Limb (tissue), 2 donors: ENCODE measurements at regions not wholly inside any gene's neighbourhood (a gene's known extent, or its start where the extent isn't known, plus 50 kb on each side); places are given as distances from the start of the nearest gene placed in this dataset.
"Not testable (repeated sequence)": the region's sequence is repeated elsewhere in the genome, so short reads cannot be mapped to it uniquely, and the experiment has no call there.

Experiments used
- DNase-seq, 2 donors: peaks; one replicate each; pipeline ENCODE4 v3.0.0-alpha.2; 2016; ENCODE audit errors: extremely low spot score in 2 of 2

GRCh38 chr3:150131663-150132062 is 161.0 kb upstream of the PFN2 start:
- DNase-seq, result no peak

DNA sequence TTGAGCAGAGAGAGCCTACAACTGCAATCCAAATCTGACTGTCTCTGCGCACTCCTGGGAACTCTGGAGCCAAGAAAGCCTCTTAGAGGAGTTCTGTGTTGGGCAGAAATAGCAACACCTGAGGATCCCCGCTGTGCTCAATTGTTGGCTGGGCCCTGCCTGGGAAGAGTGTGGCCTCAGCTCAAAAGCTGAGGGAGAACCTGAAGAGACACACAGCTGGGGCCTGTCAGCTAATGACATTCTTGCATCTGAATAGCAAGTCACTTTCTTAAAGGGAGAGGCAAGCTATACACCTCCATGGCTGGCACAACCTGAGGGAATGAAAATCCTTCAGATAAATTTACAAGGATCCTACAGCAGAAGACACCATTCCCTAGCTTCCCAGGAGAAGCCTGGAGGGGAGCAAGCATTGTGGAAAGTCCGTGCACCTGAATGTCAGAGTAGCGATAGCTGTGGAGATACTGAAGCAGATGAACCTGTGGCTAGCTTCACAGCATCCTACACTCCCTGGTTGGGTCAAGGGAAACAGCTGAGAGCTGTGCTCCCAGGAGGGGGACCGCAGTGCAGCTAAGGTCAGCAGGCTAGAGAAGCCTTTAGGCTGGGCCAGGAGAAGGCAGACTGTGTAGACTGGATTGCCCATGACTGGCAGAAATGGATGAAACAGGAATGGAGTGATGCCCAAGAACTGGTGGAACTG is 159.9 kb upstream of the PFN2 start:
- no peak for DNase-seq

GRCh38 chr3:150129166-150129565 is 158.5 kb upstream of the PFN2 start:
- no peak for DNase-seq

- no peak for DNase-seq
These were observed 157.4 kb upstream of the PFN2 start for GRCh38 chr3:150128126-150128525.

GRCh38 chr3:150127011-150127490 is 156.4 kb upstream of the PFN2 start:
- no peak for DNase-seq

GRCh38 chr3:150124142-150124541 is 153.4 kb upstream of the PFN2 start:
- no peak for DNase-seq

GRCh38 chr3:150123249-150123648 is 152.6 kb upstream of the PFN2 start:
- not testable (repeated sequence) for DNase-seq

DNA sequence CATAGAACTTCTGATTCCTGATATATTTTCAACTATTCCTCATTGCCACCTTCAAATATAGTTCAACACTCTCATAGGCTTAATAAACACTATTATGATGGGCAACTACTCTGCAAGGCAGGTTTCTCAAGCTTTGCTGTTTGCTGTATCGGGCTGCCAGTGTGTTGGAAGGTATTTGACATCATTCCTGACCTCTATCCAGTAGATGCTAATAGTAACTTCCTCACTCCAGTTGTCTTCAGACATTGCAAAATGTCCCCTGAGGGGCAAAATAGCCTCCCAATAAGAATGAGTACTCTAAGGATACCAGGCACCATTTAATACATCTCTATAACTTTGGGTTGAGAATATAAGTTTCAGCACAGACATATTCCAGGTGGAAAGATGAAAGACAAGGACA is 147.5 kb upstream of the PFN2 start:
- DNase-seq, result no peak

GRCh38 chr3:150117076-150117475 is 146.4 kb upstream of the PFN2 start:
- no peak for DNase-seq

GRCh38 chr3:150116196-150116595 is 145.5 kb upstream of the PFN2 start:
- DNase-seq, result no peak

DNA sequence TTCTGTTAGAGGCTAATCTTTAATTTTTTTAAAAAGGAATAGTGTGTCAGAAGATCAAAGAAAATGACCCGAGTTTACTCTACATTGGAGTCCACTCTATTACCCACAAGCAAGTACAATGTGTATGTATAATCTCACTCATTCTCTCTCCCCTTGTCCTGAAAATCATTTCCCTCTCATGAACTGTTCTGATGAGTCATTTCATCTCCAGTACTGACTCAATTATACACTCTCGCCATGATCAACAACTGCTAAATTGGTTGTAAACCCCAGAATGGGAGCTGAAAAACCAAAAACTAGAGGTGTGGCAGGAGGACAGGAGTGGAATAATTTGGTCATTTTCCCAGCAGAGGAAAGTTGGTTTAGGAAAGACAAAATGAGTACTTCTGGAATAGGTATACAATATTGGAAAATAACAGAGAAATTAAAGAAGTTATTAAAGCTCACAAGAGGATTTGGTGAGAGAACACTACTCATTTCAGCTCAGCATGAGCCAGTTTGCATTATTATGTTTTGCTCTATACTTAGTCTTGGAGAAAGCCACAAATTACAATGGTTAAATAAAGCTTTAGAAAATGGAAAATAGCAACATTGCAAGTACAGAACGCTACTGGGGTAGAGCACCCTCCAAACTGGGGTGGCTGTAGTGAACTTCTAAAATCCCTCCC is 144.3 kb upstream of the PFN2 start:
- DNase-seq, result no peak

DNA sequence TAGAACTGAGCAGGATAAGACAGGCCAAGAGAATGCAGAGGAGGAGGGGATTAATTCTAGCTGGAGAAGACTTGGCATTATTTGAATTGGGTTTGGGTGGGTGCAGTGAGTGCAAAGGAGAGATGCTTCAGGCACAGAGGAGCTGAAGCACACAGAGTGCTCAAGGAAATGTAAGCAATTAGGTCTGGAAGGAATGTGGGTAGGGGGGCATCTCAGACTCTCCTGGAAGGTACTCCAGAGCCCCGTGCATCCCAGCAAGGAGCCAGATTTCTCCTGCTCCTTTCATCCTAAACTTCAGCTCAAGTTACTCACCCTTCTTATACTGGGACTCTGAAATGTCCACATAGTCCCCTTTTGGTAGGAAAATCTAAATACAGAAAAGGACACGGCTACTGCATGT is 143.6 kb upstream of the PFN2 start:
- no peak for DNase-seq

- DNase-seq, result no peak
These were observed 139.4 kb upstream of the PFN2 start for GRCh38 chr3:150110097-150110496.

DNA sequence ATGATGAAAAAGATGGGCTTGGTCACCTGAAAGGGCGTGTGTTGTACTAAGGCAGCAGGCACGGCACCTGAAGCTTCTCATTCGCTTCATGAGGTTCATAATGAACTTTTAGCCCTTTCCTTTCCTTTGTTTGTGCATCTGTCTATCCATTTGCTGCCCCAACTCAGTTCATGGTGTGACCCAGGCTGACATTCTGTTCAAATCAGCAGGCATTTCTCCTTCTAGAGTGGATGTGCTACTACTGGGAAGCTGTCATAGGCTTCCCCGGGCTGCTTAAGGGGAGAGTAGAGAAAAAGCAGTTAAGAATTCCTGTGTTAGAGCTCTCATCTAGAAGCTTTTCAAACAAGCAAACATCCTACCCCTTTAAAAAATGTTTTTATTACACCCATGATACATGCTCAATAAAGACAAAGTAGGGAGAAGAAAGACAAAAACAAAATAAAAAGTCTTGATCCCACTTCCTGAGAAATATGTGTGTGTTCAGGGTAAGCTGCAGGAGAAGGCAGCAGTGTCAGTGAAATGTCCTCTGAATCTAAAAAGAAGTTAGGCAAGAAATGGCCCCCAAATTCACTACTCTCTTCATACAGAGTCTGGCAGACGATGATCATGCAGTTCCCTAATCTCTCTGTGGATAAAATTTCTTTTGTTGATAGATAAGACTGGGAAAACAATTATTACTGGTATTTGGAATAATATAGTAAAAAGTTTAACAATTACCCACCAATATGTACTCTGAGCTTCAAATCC is 136.9 kb upstream of the PFN2 start:
- no peak for DNase-seq

- peak in 1 of 2 donors; percentile 37 for DNase-seq
These were observed 136.2 kb upstream of the PFN2 start for GRCh38 chr3:150106740-150107428.

DNA sequence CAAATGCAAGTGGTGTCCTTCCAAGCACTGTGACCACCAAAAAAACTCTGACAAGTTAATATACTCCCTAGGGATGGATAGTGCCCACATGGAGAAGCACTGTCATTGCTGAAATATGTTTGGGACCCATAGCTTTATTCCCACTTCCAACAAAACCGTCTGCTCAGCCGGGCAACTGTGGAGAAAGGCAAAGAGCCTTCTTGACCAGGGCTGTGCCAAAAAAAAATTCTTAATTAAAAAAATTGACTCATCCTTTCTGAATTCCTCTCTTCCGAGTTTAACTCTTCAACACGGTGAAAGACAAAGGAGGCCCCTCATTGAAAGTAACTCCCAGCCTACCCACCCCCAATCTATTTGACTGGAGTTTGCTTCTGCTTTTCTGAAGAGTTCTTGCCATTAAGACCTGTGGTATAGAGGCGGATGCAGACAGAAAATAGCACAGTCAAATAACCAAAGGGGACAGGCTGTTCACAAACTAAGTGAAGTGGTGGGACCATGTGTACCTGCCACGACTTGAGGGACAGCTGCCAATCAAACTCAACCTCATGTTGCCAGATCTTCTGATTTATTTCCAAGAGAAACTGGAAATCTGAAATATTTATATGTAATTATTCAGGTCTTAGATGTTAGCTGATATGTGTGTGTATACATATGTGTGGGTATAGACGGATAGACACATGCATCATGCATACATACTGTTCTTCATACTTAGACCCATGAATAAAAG is 135.4 kb upstream of the PFN2 start:
- DNase-seq, result no peak

- no peak for DNase-seq
These were observed 134.3 kb upstream of the PFN2 start for GRCh38 chr3:150105025-150105424.

GRCh38 chr3:150104564-150104963 is 133.9 kb upstream of the PFN2 start:
- no peak for DNase-seq

DNA sequence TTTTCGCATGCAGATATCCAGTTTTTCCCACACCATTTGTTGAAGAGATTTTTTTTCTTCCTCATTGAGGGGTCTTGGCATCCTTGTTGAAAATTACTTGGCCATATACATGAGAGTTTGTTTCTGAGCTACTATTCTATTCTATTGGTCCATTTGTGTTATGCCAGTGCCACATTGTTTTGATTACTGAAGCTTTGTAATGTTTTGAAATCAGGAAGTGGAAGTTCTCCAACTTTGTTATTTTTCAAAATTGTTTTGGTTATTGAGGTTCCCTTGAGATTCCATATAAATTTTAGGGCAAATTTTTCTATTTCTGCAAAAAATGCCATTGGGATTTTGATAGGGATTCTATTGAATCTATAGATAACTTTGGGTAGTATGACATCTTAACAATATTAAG is 130.3 kb upstream of the PFN2 start:
- DNase-seq, result no peak

GRCh38 chr3:150098621-150099020 is 127.9 kb upstream of the PFN2 start:
- DNase-seq, result no peak

- no peak for DNase-seq
These were observed 126.8 kb upstream of the PFN2 start for GRCh38 chr3:150097588-150097890.
